ENCODE measurements at regions not wholly inside any gene's neighbourhood (a gene's known extent, or its start where the extent isn't known, plus 50 kb on each side); places are given as distances from the start of the nearest gene placed in this dataset.

- no peak overlapping the region for H2BK20ac ChIP-seq (ENCODE audit: low read length)
- ChIA-PET POLR2A (ENCODE audit: partially characterized antibody) (no interaction called here), CTCF (ENCODE audit: partially characterized antibody) (interaction anchor here (1.0 to 1.4 kb wide), 3 partner anchors 12 to 425 kb away, joined by 3 to 4 read pairs (median 3); no protein-coding TSS in a partner anchor)
- no peaks in the 10 kb centered on the region for H3K27me3 ChIP-seq (replicated peaks in 1 of 4; ENCODE audit: control insufficient read depth in 3 of 4, extremely low read depth in 1 of 4, insufficient read depth in 3 of 4, low read length in 3 of 4)
- no peak overlapping the region for H3K18ac ChIP-seq (ENCODE audit: extremely low read depth, low read length)
- no peak for DNase-seq (ENCODE audit: low read depth in 1 of 2, low spot score in 2 of 2)
- no peak overlapping the region for H3K27ac ChIP-seq (ENCODE audit: low read depth, low read length)
- no peak overlapping the region for H2BK12ac ChIP-seq (ENCODE audit: low read depth, low read length)
- H4K5ac ChIP-seq (ENCODE audit: insufficient read length, low read depth, low read length), result no peak overlapping the region
- H3K4me3 ChIP-seq (ENCODE audit: extremely low read depth in 1 of 4, insufficient read depth in 2 of 4, low read depth in 3 of 4, low read length in 4 of 4), result no peak overlapping the region
- no peaks in the 10 kb centered on the region for H3K79me2 ChIP-seq (ENCODE audit: control insufficient read depth in 1 of 2, insufficient read depth in 2 of 2, low read length in 2 of 2)
- no peak overlapping the region for H4K91ac ChIP-seq (replicated peaks; ENCODE audit: insufficient read length, low read length)
- FAIRE-seq, result no peak
- no peak overlapping the region for H3K56ac ChIP-seq (replicated peaks; ENCODE audit: insufficient read length, low read depth, low read length)
- no peaks in the 10 kb centered on the region for H3K9me3 ChIP-seq (ENCODE audit: insufficient read depth in 2 of 2, low read depth in 1 of 2, low read length in 1 of 2)
- H2BK5ac ChIP-seq (ENCODE audit: low read depth, low read length), result no peak overlapping the region
- H3K9ac ChIP-seq (replicated peaks in 1 of 4; ENCODE audit: extremely low read depth in 1 of 4, low read depth in 3 of 4, low read length in 3 of 4), result no peak overlapping the region
- H3K4me1 ChIP-seq (replicated peaks in 1 of 4; ENCODE audit: control insufficient read depth in 3 of 4, insufficient read depth in 4 of 4, low read length in 3 of 4), result no peaks in the 10 kb centered on the region
- H3K4me2 ChIP-seq (ENCODE audit: insufficient read depth in 1 of 2, low read depth in 2 of 2, low read length in 2 of 2), result no peak overlapping the region
- no peaks in the 10 kb centered on the region for H4K20me1 ChIP-seq (replicated peaks in 1 of 2; ENCODE audit: control insufficient read depth in 1 of 2, insufficient read depth in 2 of 2, low read length in 2 of 2)
- H3K23ac ChIP-seq (ENCODE audit: insufficient read length), result no peak overlapping the region
- no peak overlapping the region for H2AK5ac ChIP-seq (ENCODE audit: low read depth, low read length)
- no peak overlapping the region for H4K8ac ChIP-seq (ENCODE audit: extremely low read depth, insufficient read depth, low read length)
- H3K4ac ChIP-seq (replicated peaks; ENCODE audit: insufficient read length, low read depth, low read length), result no peak overlapping the region
- H2AFZ ChIP-seq (ENCODE audit: low read length), result no peak overlapping the region
- no peaks in the 10 kb centered on the region for H3K79me1 ChIP-seq (ENCODE audit: low read depth, low read length)
- WGBS, 2 experiments (ENCODE audit: extremely low coverage in 1 of 2, insufficient coverage in 1 of 2, insufficient read length in 1 of 2, insufficient replicate concordance in 2 of 2, low coverage in 1 of 2, low lambda C conversion rate in 2 of 2, missing lambda C conversion rate in 1 of 2), result 92% methylated on average over 9 of the region's 9 CpGs; no CpG with 5 or more reads in 1 of the 2 experiments
- H3K36me3 ChIP-seq (ENCODE audit: control insufficient read depth in 2 of 4, insufficient read depth in 4 of 4, low read length in 3 of 4), result no peaks in the 10 kb centered on the region
- H3K23me2 ChIP-seq (ENCODE audit: low read depth, low read length), result no peaks in the 10 kb centered on the region; the same call in 1 of the 2 replicates
- H2BK15ac ChIP-seq (ENCODE audit: low read length), result no peak overlapping the region
- no peak overlapping the region for H3K14ac ChIP-seq (ENCODE audit: insufficient read length)
- no peak overlapping the region for H2BK120ac ChIP-seq (replicated peaks; ENCODE audit: low read depth, low read length)
- TF ChIP-seq SIX5 (IDR thresholded peaks at IDR 0.05; ENCODE audit: low read depth, low read length), result no peak
- TF ChIP-seq TAF7 (optimal IDR thresholded peaks at IDR 0.05; ENCODE audit: borderline replicate concordance, low read depth, low read length), result no peak
Measured at GRCh38 chr12:115094163-115094816, 410.3 kb upstream of the TBX3 start.

Measured in H1 (cell line).